ENCODE measurements at regions not wholly inside any gene's neighbourhood (a gene's known extent, or its start where the extent isn't known, plus 50 kb on each side); places are given as distances from the start of the nearest gene placed in this dataset.

- no peak for TF ChIP-seq CHD4 (IDR thresholded peaks at IDR 0.05; ENCODE audit: borderline replicate concordance, low read length)
- no peak for TF ChIP-seq ZNF547 (CRISPR knock-in tag; IDR thresholded peaks at IDR 0.05)
- no peak for TF ChIP-seq MED8 (CRISPR knock-in tag; IDR thresholded peaks at IDR 0.05; ENCODE audit: insufficient replicate concordance)
- TF ChIP-seq NR2F1 (CRISPR knock-in tag; IDR thresholded peaks at IDR 0.05): no peak
- no peak for TF ChIP-seq PRDM10 (CRISPR knock-in tag; IDR thresholded peaks at IDR 0.05; ENCODE audit: low read depth)
- no peak for TF ChIP-seq SMARCE1 (IDR thresholded peaks at IDR 0.05; ENCODE audit: borderline replicate concordance)
- no peak for TF ChIP-seq YEATS4 (CRISPR knock-in tag; IDR thresholded peaks at IDR 0.05; ENCODE audit: borderline replicate concordance)
- peak; percentile 69; the same call in 1 of the 2 replicates for TF ChIP-seq HOXA5 (CRISPR knock-in tag; IDR thresholded peaks at IDR 0.05)
- peak; percentile 45; the same call in 1 of the 2 replicates for TF ChIP-seq FOXK1 (CRISPR knock-in tag; IDR thresholded peaks at IDR 0.05; ENCODE audit: borderline replicate concordance, low read depth)
- no peak for TF ChIP-seq HOXA9 (CRISPR knock-in tag; IDR thresholded peaks at IDR 0.05; ENCODE audit: borderline replicate concordance)
- no peak for TF ChIP-seq ZNF17 (CRISPR knock-in tag; IDR thresholded peaks at IDR 0.05)
- no peak for TF ChIP-seq HNRNPK (IDR thresholded peaks at IDR 0.05; ENCODE audit: low read depth, low read length, poor library complexity, severe bottlenecking)
- TF ChIP-seq ZSCAN29 (CRISPR knock-in tag; conservative IDR thresholded peaks at IDR 0.05): peak; percentile 90
- no peak for TF ChIP-seq RBFOX2 (IDR thresholded peaks at IDR 0.05; ENCODE audit: low read depth, low read length)
- TF ChIP-seq GATAD2A (CRISPR knock-in tag; IDR thresholded peaks at IDR 0.05): no peak; the same call in 1 of the 2 replicates
- no peak for TF ChIP-seq ZNF414 (CRISPR knock-in tag; IDR thresholded peaks at IDR 0.05)
- no peak; the same call in 1 of the 2 replicates for TF ChIP-seq ZSCAN31 (CRISPR knock-in tag; IDR thresholded peaks at IDR 0.05; ENCODE audit: low read depth)
- TF ChIP-seq SP4 (CRISPR knock-in tag; IDR thresholded peaks at IDR 0.05): no peak
- TF ChIP-seq NR2F6 (IDR thresholded peaks at IDR 0.05): no peak
- TF ChIP-seq NR2F6 (CRISPR knock-in tag; IDR thresholded peaks at IDR 0.05): no peak
- TF ChIP-seq SMAD1 (CRISPR knock-in tag; IDR thresholded peaks at IDR 0.05; ENCODE audit: borderline replicate concordance, low read depth): no peak
- no peak for TF ChIP-seq ZNF263 (CRISPR knock-in tag; IDR thresholded peaks at IDR 0.05)
- no peak for TF ChIP-seq SOX5 (CRISPR knock-in tag; IDR thresholded peaks at IDR 0.05; ENCODE audit: borderline replicate concordance)
- TF ChIP-seq ZNF101 (CRISPR knock-in tag; IDR thresholded peaks at IDR 0.05; ENCODE audit: borderline replicate concordance, low read depth): no peak
- TF ChIP-seq CTCF (CRISPR knock-in tag; IDR thresholded peaks at IDR 0.05): peak; percentile 92
- no peak for TF ChIP-seq RXRA (CRISPR knock-in tag; IDR thresholded peaks at IDR 0.05)
- no peak for TF ChIP-seq ZNF670 (CRISPR knock-in tag; IDR thresholded peaks at IDR 0.05; ENCODE audit: borderline replicate concordance)
Observed at GRCh38 chr6:27078734-27079357, 168.7 kb upstream of the PRSS16 start (continued).

All from HepG2 (cell line).